K562 (cell line): ENCODE measurements at regions not wholly inside any gene's neighbourhood (a gene's known extent, or its start where the extent isn't known, plus 50 kb on each side); places are given as distances from the start of the nearest gene placed in this dataset.

Experiments used
- ATAC-seq: fragments of 200-7000 bp; cut with Tn5 transposase; 3 replicates; pipeline ENCODE4 v1.9.1; 2020; ENCODE audit warnings: moderate library complexity
- BruUV-seq: library from RNA; stranded (reverse); fragments of 400-500 nt; replicated peaks from 2 replicates; lab custom pipeline; 2021; lab: Mats Ljungman, UMichigan
- CTCF ChIA-PET: fragments of 300-600 bp; formaldehyde crosslinking; extraction: SDS; loops from one replicate; lab custom pipeline; 2021; ENCODE audit warnings: low intra/inter-chr PET ratio; lab: Yijun Ruan, JAX
- POLR2A ChIA-PET: fragments of 300-600, 350-650 bp; sonication (Branson Sonifier 250); formaldehyde crosslinking; extraction: SDS; loops from one replicate; lab custom pipeline; 2021; ENCODE audit warnings: antibody characterized with exemption, inconsistent platforms; lab: Yijun Ruan, JAX
- DNase-seq, 4 experiments: peaks; one replicate each; pipeline versions ENCODE4 v3.0.0 to v3.0.0-alpha.2; 2011 to 2018; ENCODE audit warnings: low spot score in 3 of 4, mixed read lengths in 3 of 4; ENCODE audit errors: extremely low read depth in 1 of 4
- FAIRE-seq: peaks from 2 replicates; lab custom pipeline; 2011; peaks lifted over from hg19 to GRCh38; lab: Jason Lieb, UNC
- H2AFZ ChIP-seq: 2 replicates; pipeline ENCODE4 v1.6.0; 2011; ENCODE audit warnings: low read depth, low read length, control low read depth, inconsistent platforms
- H3K27ac ChIP-seq: fragments of 200-600 bp; 3 replicates; pipeline ENCODE4 v1.8.0; 2011; ENCODE audit warnings: low read depth, mild to moderate bottlenecking, control low read depth, inconsistent platforms, low read length, moderate library complexity, mixed read lengths; ENCODE audit errors: extremely low read depth
- H3K27me3 ChIP-seq, 2 experiments: fragments of 300-600 bp in 1 of 2; 2 replicates in 1 of 2; 3 replicates in 1 of 2; pipeline versions ENCODE4 v1.6.0 to v1.8.0; 2011; ENCODE audit warnings: inconsistent platforms in 2 of 2, low read length in 2 of 2, mild to moderate bottlenecking in 1 of 2, mixed read lengths in 1 of 2, moderate library complexity in 1 of 2; ENCODE audit not compliant: control insufficient read depth in 2 of 2, insufficient read depth in 2 of 2
- H3K36me3 ChIP-seq: fragments of 300-600 bp; 3 replicates; pipeline ENCODE4 v1.8.0; 2011; ENCODE audit warnings: mild to moderate bottlenecking, low read length, inconsistent platforms; ENCODE audit not compliant: control insufficient read depth, insufficient read depth
- H3K4me1 ChIP-seq, 2 experiments: fragments of 200-600 bp in 1 of 2; replicated peaks in 1 of 2; 2 replicates in 1 of 2; 3 replicates in 1 of 2; pipeline versions ENCODE4 v1.5.1 to v1.8.0; 2011; ENCODE audit warnings: inconsistent platforms in 2 of 2, low read length in 2 of 2, mild to moderate bottlenecking in 1 of 2, mixed read lengths in 1 of 2, moderate library complexity in 1 of 2; ENCODE audit not compliant: control insufficient read depth in 2 of 2, insufficient read depth in 2 of 2
- H3K4me2 ChIP-seq: 2 replicates; pipeline ENCODE4 v1.6.1; 2011; ENCODE audit warnings: low read length, control low read depth, inconsistent platforms, mixed read lengths; ENCODE audit not compliant: insufficient read depth
- H3K4me3 ChIP-seq: fragments of 200-600 bp; sonication (generic), shearing (Covaris generic); 2 replicates; pipeline ENCODE4 v1.5.1; 2016; ENCODE audit warnings: control low read depth, inconsistent platforms
- H3K79me2 ChIP-seq: fragments of 200-600 bp; 3 replicates; pipeline ENCODE4 v1.8.0; 2011; ENCODE audit warnings: low read length, inconsistent platforms; ENCODE audit not compliant: control insufficient read depth, insufficient read depth
- H3K9ac ChIP-seq, 2 experiments: 2 replicates each; pipeline versions ENCODE4 v1.6.0 to v1.6.1; 2011; ENCODE audit warnings: low read depth in 2 of 2, low read length in 2 of 2, control low read depth in 1 of 2, inconsistent platforms in 1 of 2, mild to moderate bottlenecking in 1 of 2, mixed read lengths in 1 of 2; ENCODE audit not compliant: insufficient read depth in 1 of 2
- H3K9me1 ChIP-seq: one replicate; pipeline ENCODE4 v1.6.0; 2011; ENCODE audit warnings: inconsistent platforms, mild to moderate bottlenecking, low read length, moderate library complexity; ENCODE audit not compliant: control insufficient read depth, insufficient read depth
- H3K9me3 ChIP-seq: replicated peaks from 2 replicates; pipeline ENCODE4 v1.5.1; 2011; ENCODE audit warnings: low read depth, low read length, inconsistent platforms; ENCODE audit not compliant: control insufficient read depth, insufficient read depth
- H4K20me1 ChIP-seq: replicated peaks from 2 replicates; pipeline ENCODE4 v1.6.1; 2011; ENCODE audit warnings: low read length, inconsistent platforms, mixed read lengths; ENCODE audit not compliant: control insufficient read depth, insufficient read depth
- ATF7 ChIP-seq: fragments of 450-650 bp; IDR thresholded peaks from 2 replicates; pipeline ENCODE4 v1.7.1; 2014; ENCODE audit warnings: mild to moderate bottlenecking, moderate library complexity
- CCAR2 ChIP-seq: fragments of 200-400 bp; formaldehyde crosslinking; IDR thresholded peaks from 2 replicates; pipeline ENCODE4 v1.6.1; 2017; ENCODE audit warnings: mild to moderate bottlenecking, low read depth, low read length
- SIN3B ChIP-seq: fragments of 450-650 bp; IDR thresholded peaks from 2 replicates; pipeline ENCODE4 v1.6.1; 2017; ENCODE audit warnings: low read depth, mild to moderate bottlenecking, moderate library complexity
- SMARCE1 ChIP-seq: fragments of 450-650 bp; IDR thresholded peaks from 2 replicates; pipeline ENCODE4 v1.7.1; 2016; ENCODE audit warnings: mild to moderate bottlenecking
- ZNF140 ChIP-seq: fragments of 250-450 bp; sonication (Bioruptor Pico); IDR thresholded peaks from 2 replicates; pipeline ENCODE4 v1.8.0; 2021; ENCODE audit warnings: moderate library complexity, mild to moderate bottlenecking, inconsistent platforms
- in situ Hi-C: fragments of 300-500 bp; cut with MboI; formaldehyde crosslinking; loops from 4 replicates; pipeline ENCODE4 v1.15.0; 2018; ENCODE audit warnings: inconsistent platforms, mixed read lengths
- intact Hi-C: fragments of 100-400 bp; cut with micrococcal nuclease; formaldehyde crosslinking; loops from 2 replicates; pipeline ENCODE4 v1.14.2; 2022
- TF ChIP-seq, protein P1 (sequence below): fragments of 450-650 bp; formaldehyde crosslinking; IDR thresholded peaks from 2 replicates; pipeline ENCODE4 v1.4.0; 2020; ENCODE audit warnings: mild to moderate bottlenecking, mixed read lengths

DNA sequence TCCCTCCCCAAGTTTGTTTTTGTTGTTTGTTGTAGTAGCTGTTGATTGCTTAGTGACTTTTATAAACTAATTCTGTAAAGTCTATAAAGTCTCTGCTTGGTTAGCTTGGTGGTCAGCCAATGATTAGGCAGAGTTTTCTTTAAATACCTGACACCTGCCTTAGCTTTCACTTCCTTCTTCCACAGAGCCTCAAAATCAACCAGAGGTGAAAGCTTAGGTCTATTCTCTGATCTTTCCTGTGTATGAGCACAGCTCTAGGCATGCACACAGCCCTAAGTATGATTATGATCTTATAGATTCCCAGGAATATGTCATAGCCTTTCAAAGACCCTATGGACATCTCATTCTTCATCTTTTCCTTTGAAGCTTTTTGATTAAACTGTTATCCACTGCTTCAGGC is 514.7 kb downstream of the AACS start:
- intact Hi-C loops (no loop called here), in situ Hi-C loops (no loop called here)
- no peaks in the 10 kb centered on the region for H3K9me3 ChIP-seq
- no peak overlapping the region for H3K4me3 ChIP-seq
- no peaks in the 10 kb centered on the region for H3K36me3 ChIP-seq
- H3K4me1 ChIP-seq = no peaks in the 10 kb centered on the region
- no peak overlapping the region for H3K4me2 ChIP-seq
- no peaks in the 10 kb centered on the region for H4K20me1 ChIP-seq
- H2AFZ ChIP-seq = no peak overlapping the region
- CTCF ChIA-PET = no interaction called here
- H3K9me1 ChIP-seq = no peaks in the 10 kb centered on the region
- no TSS peak for BruUV-seq
- H3K79me2 ChIP-seq = no peaks in the 10 kb centered on the region
- no peak for TF ChIP-seq CCAR2
- TF ChIP-seq SIN3B = no peak
- TF ChIP-seq ZNF140 (CRISPR knock-in tag) = no peak
- TF ChIP-seq ATF7 = no peak
- no peak for TF ChIP-seq SMARCE1
- TF ChIP-seq, protein P1, sequence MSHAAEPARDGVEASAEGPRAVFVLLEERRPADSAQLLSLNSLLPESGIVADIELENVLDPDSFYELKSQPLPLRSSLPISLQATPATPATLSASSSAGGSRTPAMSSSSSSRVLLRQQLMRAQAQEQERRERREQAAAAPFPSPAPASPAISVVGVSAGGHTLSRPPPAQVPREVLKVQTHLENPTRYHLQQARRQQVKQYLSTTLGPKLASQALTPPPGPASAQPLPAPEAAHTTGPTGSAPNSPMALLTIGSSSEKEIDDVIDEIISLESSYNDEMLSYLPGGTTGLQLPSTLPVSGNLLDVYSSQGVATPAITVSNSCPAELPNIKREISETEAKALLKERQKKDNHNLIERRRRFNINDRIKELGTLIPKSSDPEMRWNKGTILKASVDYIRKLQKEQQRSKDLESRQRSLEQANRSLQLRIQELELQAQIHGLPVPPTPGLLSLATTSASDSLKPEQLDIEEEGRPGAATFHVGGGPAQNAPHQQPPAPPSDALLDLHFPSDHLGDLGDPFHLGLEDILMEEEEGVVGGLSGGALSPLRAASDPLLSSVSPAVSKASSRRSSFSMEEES (CRISPR knock-in tag) = no peak
- TF ChIP-seq, all 486 proteins: peak for 0
- DNase-seq (no peak), ATAC-seq (no peak), FAIRE-seq (no peak)
- no peak overlapping the region for H3K9ac ChIP-seq
- no peak overlapping the region for H3K27ac ChIP-seq
- POLR2A ChIA-PET = interaction anchor here (0.7 kb wide), 1 partner anchor 8 kb away, joined by 5 read pairs; no protein-coding TSS in a partner anchor
- H3K27me3 ChIP-seq = no peaks in the 10 kb centered on the region
